ENCODE measurements at regions not wholly inside any gene's neighbourhood (a gene's known extent, or its start where the extent isn't known, plus 50 kb on each side); places are given as distances from the start of the nearest gene placed in this dataset.

DNA sequence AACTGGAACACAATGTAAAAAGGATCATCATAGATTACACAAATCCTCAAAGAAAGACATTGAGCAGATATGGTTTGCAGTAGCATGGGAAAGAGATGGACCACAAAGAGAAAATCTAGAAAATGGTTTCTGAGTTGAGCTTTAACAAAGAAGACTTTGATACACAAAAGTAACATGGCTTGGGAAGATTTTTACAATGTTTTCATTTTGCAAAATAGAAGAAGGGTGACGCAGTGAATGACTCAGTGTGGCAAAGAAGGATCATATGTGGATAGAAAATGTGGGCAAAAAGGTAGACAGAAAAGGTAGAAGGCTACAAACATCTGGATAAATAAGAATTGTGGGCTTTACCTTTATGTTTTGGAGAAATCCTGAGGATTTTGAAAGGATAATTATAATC lies 1220.5 kb downstream of the PCDH17 start:
- no peak overlapping the region for H3K27ac ChIP-seq
- no peaks in the 10 kb centered on the region for H3K9me3 ChIP-seq
- H3K27me3 ChIP-seq (replicated peaks; ENCODE audit: insufficient read depth), result no peaks in the 10 kb centered on the region
- no peak for ATAC-seq (ENCODE audit: insufficient number of reproducible peaks, low FRiP score, low read depth)
- H3K4me1 ChIP-seq (ENCODE audit: control insufficient read depth in 1 of 2, low read depth in 2 of 2), result no peaks in the 10 kb centered on the region
- no peaks in the 10 kb centered on the region for H3K36me3 ChIP-seq
- no peak for DNase-seq (ENCODE audit: low spot score)
- H3K4me3 ChIP-seq, result no peak overlapping the region
- TF ChIP-seq, protein P1, sequence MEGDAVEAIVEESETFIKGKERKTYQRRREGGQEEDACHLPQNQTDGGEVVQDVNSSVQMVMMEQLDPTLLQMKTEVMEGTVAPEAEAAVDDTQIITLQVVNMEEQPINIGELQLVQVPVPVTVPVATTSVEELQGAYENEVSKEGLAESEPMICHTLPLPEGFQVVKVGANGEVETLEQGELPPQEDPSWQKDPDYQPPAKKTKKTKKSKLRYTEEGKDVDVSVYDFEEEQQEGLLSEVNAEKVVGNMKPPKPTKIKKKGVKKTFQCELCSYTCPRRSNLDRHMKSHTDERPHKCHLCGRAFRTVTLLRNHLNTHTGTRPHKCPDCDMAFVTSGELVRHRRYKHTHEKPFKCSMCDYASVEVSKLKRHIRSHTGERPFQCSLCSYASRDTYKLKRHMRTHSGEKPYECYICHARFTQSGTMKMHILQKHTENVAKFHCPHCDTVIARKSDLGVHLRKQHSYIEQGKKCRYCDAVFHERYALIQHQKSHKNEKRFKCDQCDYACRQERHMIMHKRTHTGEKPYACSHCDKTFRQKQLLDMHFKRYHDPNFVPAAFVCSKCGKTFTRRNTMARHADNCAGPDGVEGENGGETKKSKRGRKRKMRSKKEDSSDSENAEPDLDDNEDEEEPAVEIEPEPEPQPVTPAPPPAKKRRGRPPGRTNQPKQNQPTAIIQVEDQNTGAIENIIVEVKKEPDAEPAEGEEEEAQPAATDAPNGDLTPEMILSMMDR (IDR thresholded peaks at IDR 0.05), result no peak

DNA sequence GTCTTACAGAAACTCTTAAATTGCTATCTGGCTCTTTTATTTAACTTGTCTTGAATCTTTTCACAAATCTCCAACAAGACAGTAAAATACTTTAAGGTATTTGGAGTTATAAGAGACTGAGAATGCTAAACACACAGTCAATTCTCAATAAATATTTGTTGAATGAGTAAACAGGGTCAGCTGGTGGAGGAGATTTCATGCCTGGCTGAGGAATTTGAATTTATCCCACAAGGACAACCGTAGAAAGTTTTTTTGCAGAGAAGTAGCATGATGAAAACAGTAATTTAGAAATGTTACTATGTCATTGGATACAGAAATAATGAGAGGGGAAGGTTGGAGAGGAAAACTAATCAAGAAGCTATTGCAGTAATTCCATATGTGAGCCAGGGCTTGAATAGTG lies 1223.7 kb downstream of the PCDH17 start:
- DNase-seq (ENCODE audit: low spot score) (no peak), ATAC-seq (ENCODE audit: insufficient number of reproducible peaks, low FRiP score, low read depth) (no peak)

DNA sequence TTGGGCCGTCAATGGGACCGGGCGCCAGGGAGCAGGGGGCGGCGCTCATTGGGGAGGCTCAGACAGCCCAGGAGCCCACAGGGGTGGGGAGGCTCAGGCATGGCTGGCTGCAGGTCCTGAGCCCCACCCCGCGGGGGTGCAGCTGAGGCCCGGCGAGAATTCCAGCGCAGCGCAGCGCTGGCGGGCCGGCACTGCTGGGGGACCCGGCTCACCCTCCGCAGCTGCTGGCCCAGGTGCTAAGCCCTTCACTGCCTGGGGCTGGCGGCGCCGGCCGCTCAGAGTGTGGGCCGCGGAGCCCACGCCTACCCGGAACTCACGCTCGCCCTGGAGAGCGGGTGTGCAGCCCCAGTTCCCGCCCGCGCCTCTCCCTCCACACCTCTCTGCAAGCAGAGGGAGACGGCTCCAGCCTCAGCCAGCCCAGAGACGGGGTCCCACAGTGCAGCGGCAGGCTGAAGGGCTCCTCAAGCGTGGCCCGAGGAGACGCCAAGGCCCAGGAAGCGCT lies 1227.4 kb downstream of the PCDH17 start:
- no peak for ATAC-seq (ENCODE audit: insufficient number of reproducible peaks, low FRiP score, low read depth)
- Histone ChIP-seq H3K4me1 (ENCODE audit: control insufficient read depth in 1 of 2, low read depth in 2 of 2) (no peaks in the 10 kb centered on the region), H3K27ac (no peak overlapping the region), H3K27me3 (replicated peaks; ENCODE audit: insufficient read depth) (no peaks in the 10 kb centered on the region), H3K4me3 (no peak overlapping the region), H3K9me3 (no peaks in the 10 kb centered on the region), H3K36me3 (no peaks in the 10 kb centered on the region)
- DNase-seq (ENCODE audit: low spot score), result no peak
- TF ChIP-seq, protein P1 (IDR thresholded peaks at IDR 0.05), result no peak

More for the DNA sequence above, 1223.7 kb downstream of the PCDH17 start:
- Histone ChIP-seq H3K4me3 (no peak overlapping the region), H3K9me3 (no peaks in the 10 kb centered on the region), H3K27me3 (replicated peaks; ENCODE audit: insufficient read depth) (no peaks in the 10 kb centered on the region), H3K27ac (no peak overlapping the region), H3K36me3 (no peaks in the 10 kb centered on the region), H3K4me1 (ENCODE audit: control insufficient read depth in 1 of 2, low read depth in 2 of 2) (no peaks in the 10 kb centered on the region)
- TF ChIP-seq, protein P1 (IDR thresholded peaks at IDR 0.05), result no peak

DNA sequence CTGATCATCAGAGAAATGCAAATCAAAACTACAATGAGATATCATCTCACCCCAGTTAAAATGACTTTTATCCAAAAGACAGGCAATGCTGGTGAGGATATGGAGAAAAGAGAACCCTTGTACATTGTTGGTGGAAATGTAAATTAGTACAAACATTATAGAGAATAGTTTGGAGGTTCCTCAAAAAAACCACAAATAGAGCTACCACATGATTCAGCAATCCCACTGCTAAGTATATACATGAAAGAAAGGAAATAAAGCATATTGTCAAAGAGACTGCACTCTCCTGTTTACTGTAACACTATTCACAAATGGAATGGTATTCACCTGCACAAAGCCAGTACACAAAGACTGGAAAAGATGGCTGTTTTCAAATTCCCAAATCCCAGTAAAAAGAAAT lies 1233.7 kb downstream of the PCDH17 start:
- ATAC-seq (ENCODE audit: insufficient number of reproducible peaks, low FRiP score, low read depth) (no peak), DNase-seq (ENCODE audit: low spot score) (no peak)
- H3K4me1 ChIP-seq (ENCODE audit: control insufficient read depth in 1 of 2, low read depth in 2 of 2), result no peaks in the 10 kb centered on the region
- no peaks in the 10 kb centered on the region for H3K27me3 ChIP-seq (replicated peaks; ENCODE audit: insufficient read depth)
- no peak overlapping the region for H3K27ac ChIP-seq
- no peaks in the 10 kb centered on the region for H3K36me3 ChIP-seq
- TF ChIP-seq, protein P1 (IDR thresholded peaks at IDR 0.05), result no peak
- no peak overlapping the region for H3K4me3 ChIP-seq
- H3K9me3 ChIP-seq, result no peaks in the 10 kb centered on the region

DNA sequence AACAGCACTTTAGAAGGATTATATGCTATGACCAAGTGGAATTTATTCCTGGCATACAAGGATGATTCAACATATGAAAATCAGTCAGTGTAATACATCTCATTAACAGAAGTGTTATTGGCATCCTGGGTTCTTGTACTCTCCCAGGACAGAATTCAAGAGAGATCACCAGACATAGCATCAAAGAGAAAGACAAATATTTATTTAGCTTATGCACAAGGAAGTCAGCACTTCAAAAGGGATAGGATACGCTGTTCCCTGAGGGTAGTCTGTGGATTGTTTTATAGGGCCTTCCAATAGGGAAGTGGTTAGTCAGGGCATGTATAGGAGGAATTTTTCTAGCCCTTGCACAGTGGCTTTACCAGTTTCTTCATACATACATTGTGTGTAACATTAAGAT lies 1238.0 kb downstream of the PCDH17 start:
- no peaks in the 10 kb centered on the region for H3K27me3 ChIP-seq (replicated peaks; ENCODE audit: insufficient read depth)
- no peaks in the 10 kb centered on the region for H3K36me3 ChIP-seq
- H3K9me3 ChIP-seq, result no peaks in the 10 kb centered on the region
- no peak overlapping the region for H3K4me3 ChIP-seq
- H3K27ac ChIP-seq, result no peak overlapping the region
- ATAC-seq (ENCODE audit: insufficient number of reproducible peaks, low FRiP score, low read depth) (no peak), DNase-seq (ENCODE audit: low spot score) (no peak)
- H3K4me1 ChIP-seq (ENCODE audit: control insufficient read depth in 1 of 2, low read depth in 2 of 2), result no peaks in the 10 kb centered on the region
- TF ChIP-seq, protein P1 (IDR thresholded peaks at IDR 0.05), result no peak

All from thoracic aorta (tissue), 2 donors.